Hepatocyte (in vitro differentiated cells): ENCODE measurements at regions not wholly inside any gene's neighbourhood (a gene's known extent, or its start where the extent isn't known, plus 50 kb on each side); places are given as distances from the start of the nearest gene placed in this dataset.

Experiments used
- DNase-seq: peaks from one replicate; pipeline ENCODE4 v3.0.0-alpha.2; 2016; ENCODE audit warnings: low spot score
- H2AFZ ChIP-seq: fragments of 200-600 bp; sonication (generic); 2 replicates; pipeline ENCODE4 v1.6.0; 2016; ENCODE audit warnings: antibody characterized with exemption, mild to moderate bottlenecking
- H3K27ac ChIP-seq: fragments of 200-600 bp; sonication (generic); 2 replicates; pipeline ENCODE4 v1.5.1; 2016; ENCODE audit warnings: mild to moderate bottlenecking
- H3K27me3 ChIP-seq: fragments of 200-600 bp; sonication (generic); 2 replicates; pipeline ENCODE4 v1.6.1; 2016
- H3K36me3 ChIP-seq: fragments of 200-600 bp; sonication (generic); replicated peaks from 2 replicates; pipeline ENCODE4 v1.5.1; 2016; ENCODE audit warnings: low read depth; ENCODE audit not compliant: insufficient read depth
- H3K4me1 ChIP-seq: fragments of 200-600 bp; sonication (generic); 2 replicates; pipeline ENCODE4 v1.5.1; 2016; ENCODE audit warnings: mild to moderate bottlenecking, moderate library complexity; ENCODE audit not compliant: insufficient read depth
- H3K4me2 ChIP-seq: fragments of 200-600 bp; sonication (generic); 2 replicates; pipeline ENCODE4 v1.6.0; 2016
- H3K4me3 ChIP-seq: fragments of 200-600 bp; sonication (generic); 2 replicates; pipeline ENCODE4 v1.5.1; 2016; ENCODE audit warnings: mild to moderate bottlenecking
- H3K79me2 ChIP-seq: fragments of 200-600 bp; sonication (generic); 2 replicates; pipeline ENCODE4 v1.6.0; 2017; ENCODE audit warnings: mild to moderate bottlenecking
- H3K9me2 ChIP-seq: fragments of 200-600 bp; sonication (generic); replicated peaks from 2 replicates; pipeline ENCODE4 v1.6.0; 2017; ENCODE audit warnings: mild to moderate bottlenecking; ENCODE audit not compliant: insufficient read depth
- H3K9me3 ChIP-seq: fragments of 200-600 bp; sonication (generic); 2 replicates; pipeline ENCODE4 v1.5.1; 2016; ENCODE audit warnings: low read depth, mild to moderate bottlenecking
- H4K20me1 ChIP-seq: fragments of 200-600 bp; sonication (generic); 2 replicates; pipeline ENCODE4 v1.6.0; 2016; ENCODE audit warnings: mild to moderate bottlenecking; ENCODE audit not compliant: insufficient read depth, poor library complexity, severe bottlenecking
- EZH2 ChIP-seq: fragments of 200-600 bp; sonication (generic); IDR thresholded peaks from 2 replicates; pipeline ENCODE4 v1.6.1; 2016; ENCODE audit warnings: antibody characterized with exemption, mild to moderate bottlenecking, borderline replicate concordance
- EZH2phosphoT487 ChIP-seq: fragments of 200-600 bp; sonication (generic); IDR thresholded peaks from one replicate; pipeline ENCODE4 v1.6.1; 2018; ENCODE audit warnings: antibody characterized with exemption, mild to moderate bottlenecking, low read depth, moderate library complexity; ENCODE audit not compliant: unreplicated experiment, severe bottlenecking
- WGBS: methylation state at CpG from one replicate; pipeline ENCODE4 v1.1.6; 2016; ENCODE audit warnings: low lambda C conversion rate; ENCODE audit errors: missing lambda C conversion rate; 5-methylcytosine and 5-hydroxymethylcytosine counted together
- TF ChIP-seq, protein P1 (sequence below): fragments of 200-600 bp; sonication (generic); IDR thresholded peaks from 2 replicates; pipeline ENCODE4 v1.5.1; 2016; ENCODE audit warnings: antibody characterized with exemption, mild to moderate bottlenecking; ENCODE audit not compliant: poor library complexity

GRCh38 chr19:28305513-28305912 lies 907.4 kb downstream of the UQCRFS1 start:
- no peaks in the 10 kb centered on the region for H3K36me3 ChIP-seq
- TF ChIP-seq EZH2 (no peak), EZH2phosphoT487 (no peak)
- TF ChIP-seq, protein P1, sequence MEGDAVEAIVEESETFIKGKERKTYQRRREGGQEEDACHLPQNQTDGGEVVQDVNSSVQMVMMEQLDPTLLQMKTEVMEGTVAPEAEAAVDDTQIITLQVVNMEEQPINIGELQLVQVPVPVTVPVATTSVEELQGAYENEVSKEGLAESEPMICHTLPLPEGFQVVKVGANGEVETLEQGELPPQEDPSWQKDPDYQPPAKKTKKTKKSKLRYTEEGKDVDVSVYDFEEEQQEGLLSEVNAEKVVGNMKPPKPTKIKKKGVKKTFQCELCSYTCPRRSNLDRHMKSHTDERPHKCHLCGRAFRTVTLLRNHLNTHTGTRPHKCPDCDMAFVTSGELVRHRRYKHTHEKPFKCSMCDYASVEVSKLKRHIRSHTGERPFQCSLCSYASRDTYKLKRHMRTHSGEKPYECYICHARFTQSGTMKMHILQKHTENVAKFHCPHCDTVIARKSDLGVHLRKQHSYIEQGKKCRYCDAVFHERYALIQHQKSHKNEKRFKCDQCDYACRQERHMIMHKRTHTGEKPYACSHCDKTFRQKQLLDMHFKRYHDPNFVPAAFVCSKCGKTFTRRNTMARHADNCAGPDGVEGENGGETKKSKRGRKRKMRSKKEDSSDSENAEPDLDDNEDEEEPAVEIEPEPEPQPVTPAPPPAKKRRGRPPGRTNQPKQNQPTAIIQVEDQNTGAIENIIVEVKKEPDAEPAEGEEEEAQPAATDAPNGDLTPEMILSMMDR = no peak
- H3K4me3 ChIP-seq = no peak overlapping the region
- no peaks in the 10 kb centered on the region for H3K9me3 ChIP-seq
- no peak overlapping the region for H2AFZ ChIP-seq
- H3K27ac ChIP-seq = no peak overlapping the region
- WGBS = 85% methylated on average over 4 of the region's 4 CpGs
- no peaks in the 10 kb centered on the region for H3K9me2 ChIP-seq
- no peak for DNase-seq
- no peaks in the 10 kb centered on the region for H3K4me1 ChIP-seq
- H3K27me3 ChIP-seq = no peaks in the 10 kb centered on the region
- no peak overlapping the region for H3K4me2 ChIP-seq
- H3K79me2 ChIP-seq = no peaks in the 10 kb centered on the region
- H4K20me1 ChIP-seq = no peaks in the 10 kb centered on the region

DNA sequence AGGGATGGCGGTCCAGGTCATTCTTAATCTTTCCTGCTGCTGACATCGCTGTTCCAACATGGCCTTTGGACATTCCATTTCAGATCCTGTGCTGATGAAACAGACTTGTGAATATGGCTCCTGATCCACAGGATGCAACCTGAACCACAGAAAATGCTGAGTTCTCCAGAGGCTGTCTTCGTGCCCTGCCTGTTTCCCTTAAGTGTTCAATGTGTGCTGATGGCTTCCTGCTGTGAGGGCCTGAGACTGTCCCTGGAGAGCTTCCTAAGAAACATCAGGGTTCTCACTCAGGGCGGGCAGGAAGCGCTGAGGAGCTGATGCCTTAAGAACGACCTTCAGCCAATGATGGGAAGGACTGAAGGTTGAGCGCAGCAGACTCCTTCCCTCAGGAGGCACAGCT lies 909.4 kb downstream of the UQCRFS1 start:
- DNase-seq = no peak
- Histone ChIP-seq H3K4me3 (no peak overlapping the region), H2AFZ (no peak overlapping the region), H3K79me2 (no peaks in the 10 kb centered on the region), H3K36me3 (no peaks in the 10 kb centered on the region), H4K20me1 (no peaks in the 10 kb centered on the region), H3K4me1 (no peaks in the 10 kb centered on the region), H3K27ac (no peak overlapping the region), H3K9me3 (no peaks in the 10 kb centered on the region), H3K9me2 (no peaks in the 10 kb centered on the region), H3K27me3 (no peaks in the 10 kb centered on the region), H3K4me2 (no peak overlapping the region)
- 76% methylated on average over 7 of the region's 7 CpGs for WGBS
- TF ChIP-seq EZH2phosphoT487 (no peak), EZH2 (no peak)
- TF ChIP-seq, protein P1 = no peak

GRCh38 chr19:28301961-28302360 lies 911.0 kb downstream of the UQCRFS1 start:
- Histone ChIP-seq H3K9me3 (no peaks in the 10 kb centered on the region), H3K9me2 (no peaks in the 10 kb centered on the region), H3K4me3 (no peak overlapping the region), H4K20me1 (no peaks in the 10 kb centered on the region), H3K36me3 (no peaks in the 10 kb centered on the region), H2AFZ (no peak overlapping the region), H3K27ac (no peak overlapping the region), H3K27me3 (no peaks in the 10 kb centered on the region), H3K79me2 (no peaks in the 10 kb centered on the region), H3K4me1 (no peaks in the 10 kb centered on the region), H3K4me2 (no peak overlapping the region)
- 83% methylated on average over 5 of the region's 5 CpGs for WGBS
- no peak for DNase-seq
- TF ChIP-seq, protein P1 = no peak
- no peak for TF ChIP-seq EZH2
- TF ChIP-seq EZH2phosphoT487 = no peak

DNA sequence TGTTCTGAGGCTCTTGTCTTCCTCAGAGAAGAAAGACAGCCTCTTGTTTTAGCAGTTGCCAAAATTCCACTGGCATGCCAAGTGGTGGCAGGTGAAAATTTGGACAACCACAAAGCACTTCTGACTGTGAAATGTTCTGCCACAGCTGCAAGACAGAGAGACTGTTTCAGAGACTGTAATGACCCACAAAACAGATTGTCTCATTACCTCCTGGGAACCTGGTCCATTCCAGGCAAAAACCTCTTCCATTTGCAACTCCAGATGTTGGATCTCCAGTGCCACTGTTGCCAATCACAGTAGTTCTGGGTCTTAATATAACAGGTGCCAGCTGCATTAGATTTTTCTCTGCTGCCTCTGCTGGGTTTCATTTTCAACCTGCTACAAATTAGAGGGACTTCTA lies 911.5 kb downstream of the UQCRFS1 start:
- Histone ChIP-seq H3K4me2 (no peak overlapping the region), H3K4me1 (no peaks in the 10 kb centered on the region), H3K36me3 (no peaks in the 10 kb centered on the region), H3K27me3 (no peaks in the 10 kb centered on the region), H3K9me3 (no peaks in the 10 kb centered on the region), H3K9me2 (no peaks in the 10 kb centered on the region), H2AFZ (no peak overlapping the region), H4K20me1 (no peaks in the 10 kb centered on the region), H3K4me3 (no peak overlapping the region), H3K27ac (no peak overlapping the region), H3K79me2 (no peaks in the 10 kb centered on the region)
- DNase-seq = no peak
- TF ChIP-seq, protein P1 = no peak
- TF ChIP-seq EZH2 (no peak), EZH2phosphoT487 (no peak)
